ENCODE measurements at regions not wholly inside any gene's neighbourhood (a gene's known extent, or its start where the extent isn't known, plus 50 kb on each side); places are given as distances from the start of the nearest gene placed in this dataset.

GRCh38 chr16:48997946-48998345 lies 283.7 kb downstream of the CBLN1 start:
- no peaks in the 10 kb centered on the region for H3K36me3 ChIP-seq (ENCODE audit: control insufficient read depth in 2 of 3, insufficient read depth in 3 of 3, low read length in 3 of 3)
- TF ChIP-seq CTCF (IDR thresholded peaks at IDR 0.05; ENCODE audit: borderline replicate concordance, extremely low read depth, insufficient read depth), result no peak
- intact Hi-C loops (cut with DNase I), result no loop called here
- H3K9ac ChIP-seq (ENCODE audit: low read length in 3 of 3), result no peak overlapping the region
- no peaks in the 10 kb centered on the region for H3K4me1 ChIP-seq (ENCODE audit: control insufficient read depth in 2 of 3, insufficient read depth in 2 of 3, low read depth in 1 of 3, low read length in 3 of 3)
- H3K9me3 ChIP-seq (ENCODE audit: control insufficient read depth in 2 of 3, insufficient read depth in 1 of 3, low read length in 3 of 3), result no peaks in the 10 kb centered on the region
- FAIRE-seq (no peak), DNase-seq (no peak)
- H3K27ac ChIP-seq (ENCODE audit: low read depth in 2 of 2, low read length in 2 of 2), result no peak overlapping the region
- no peak overlapping the region for H3K4me3 ChIP-seq (ENCODE audit: low read length in 3 of 3)
- H3K27me3 ChIP-seq (ENCODE audit: control insufficient read depth, insufficient read depth, low read length), result no peaks in the 10 kb centered on the region

- no peak for FAIRE-seq
- intact Hi-C loops (cut with DNase I), result no loop called here
- DNase-seq, result no peak
- TF ChIP-seq CTCF (IDR thresholded peaks at IDR 0.05; ENCODE audit: borderline replicate concordance, extremely low read depth, insufficient read depth), result no peak
- no peaks in the 10 kb centered on the region for H3K4me1 ChIP-seq (ENCODE audit: control insufficient read depth in 2 of 3, insufficient read depth in 2 of 3, low read depth in 1 of 3, low read length in 3 of 3)
- no peak overlapping the region for H3K9ac ChIP-seq (ENCODE audit: low read length in 3 of 3)
- no peaks in the 10 kb centered on the region for H3K36me3 ChIP-seq (ENCODE audit: control insufficient read depth in 2 of 3, insufficient read depth in 3 of 3, low read length in 3 of 3)
- H3K4me3 ChIP-seq (ENCODE audit: low read length in 3 of 3), result no peak overlapping the region
- H3K9me3 ChIP-seq (ENCODE audit: control insufficient read depth in 2 of 3, insufficient read depth in 1 of 3, low read length in 3 of 3), result no peaks in the 10 kb centered on the region
- no peak overlapping the region for H3K27ac ChIP-seq (ENCODE audit: low read depth in 2 of 2, low read length in 2 of 2)
- no peaks in the 10 kb centered on the region for H3K27me3 ChIP-seq (ENCODE audit: control insufficient read depth, insufficient read depth, low read length)
These were observed 284.5 kb downstream of the CBLN1 start for GRCh38 chr16:48997081-48997615.

DNA sequence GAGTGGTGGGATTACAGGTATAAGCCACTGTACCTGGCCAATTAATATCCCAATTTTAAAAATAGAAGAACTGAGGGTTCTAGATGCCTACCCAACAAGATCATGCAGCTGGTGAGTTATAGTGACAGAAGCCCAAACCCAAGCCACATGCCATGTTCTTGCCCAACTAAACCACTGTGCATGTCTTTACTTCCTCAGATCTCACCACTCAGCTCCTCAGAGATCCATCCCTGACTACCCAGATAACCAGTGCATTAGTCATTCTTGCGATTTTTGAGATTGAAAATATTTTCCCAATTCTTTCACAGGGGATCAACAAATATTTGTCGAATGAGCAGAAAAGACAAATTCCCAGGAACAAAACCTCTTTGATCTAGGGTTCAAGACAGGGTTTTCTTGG lies 303.1 kb downstream of the CBLN1 start:
- no peak overlapping the region for H3K9ac ChIP-seq (ENCODE audit: low read length in 3 of 3)
- no peak overlapping the region for H3K27ac ChIP-seq (ENCODE audit: low read depth in 2 of 2, low read length in 2 of 2)
- TF ChIP-seq CTCF (IDR thresholded peaks at IDR 0.05; ENCODE audit: borderline replicate concordance, extremely low read depth, insufficient read depth), result no peak
- H3K27me3 ChIP-seq (ENCODE audit: control insufficient read depth, insufficient read depth, low read length), result no peaks in the 10 kb centered on the region
- intact Hi-C loops (cut with DNase I), result no loop called here
- no peak overlapping the region for H3K4me3 ChIP-seq (ENCODE audit: low read length in 3 of 3)
- FAIRE-seq (no peak), DNase-seq (no peak)
- H3K36me3 ChIP-seq (ENCODE audit: control insufficient read depth in 2 of 3, insufficient read depth in 3 of 3, low read length in 3 of 3), result no peaks in the 10 kb centered on the region
- H3K9me3 ChIP-seq (ENCODE audit: control insufficient read depth in 2 of 3, insufficient read depth in 1 of 3, low read length in 3 of 3), result no peaks in the 10 kb centered on the region
- no peaks in the 10 kb centered on the region for H3K4me1 ChIP-seq (ENCODE audit: control insufficient read depth in 2 of 3, insufficient read depth in 2 of 3, low read depth in 1 of 3, low read length in 3 of 3)

GRCh38 chr16:48972236-48972635 lies 309.4 kb downstream of the CBLN1 start:
- no peak overlapping the region for H3K9ac ChIP-seq (ENCODE audit: low read length in 3 of 3)
- peaks cover 0 to 2% (median 0%) of the 10 kb centered on the region in 3 donors for H3K9me3 ChIP-seq (ENCODE audit: control insufficient read depth in 2 of 3, insufficient read depth in 1 of 3, low read length in 3 of 3)
- TF ChIP-seq CTCF (IDR thresholded peaks at IDR 0.05; ENCODE audit: borderline replicate concordance, extremely low read depth, insufficient read depth), result no peak
- no peaks in the 10 kb centered on the region for H3K4me1 ChIP-seq (ENCODE audit: control insufficient read depth in 2 of 3, insufficient read depth in 2 of 3, low read depth in 1 of 3, low read length in 3 of 3)
- DNase-seq (no peak), FAIRE-seq (no peak)
- H3K27ac ChIP-seq (ENCODE audit: low read depth in 2 of 2, low read length in 2 of 2), result no peak overlapping the region
- H3K27me3 ChIP-seq (ENCODE audit: control insufficient read depth, insufficient read depth, low read length), result no peaks in the 10 kb centered on the region
- intact Hi-C loops (cut with DNase I), result no loop called here
- H3K36me3 ChIP-seq (ENCODE audit: control insufficient read depth in 2 of 3, insufficient read depth in 3 of 3, low read length in 3 of 3), result no peaks in the 10 kb centered on the region
- H3K4me3 ChIP-seq (ENCODE audit: low read length in 3 of 3), result no peak overlapping the region
